ENCODE measurements at regions not wholly inside any gene's neighbourhood (a gene's known extent, or its start where the extent isn't known, plus 50 kb on each side); places are given as distances from the start of the nearest gene placed in this dataset.

- H3K27ac ChIP-seq = no peak overlapping the region
- TF ChIP-seq ZFX (IDR thresholded peaks at IDR 0.05) (no peak), CTCF (conservative IDR thresholded peaks at IDR 0.05) (no peak)
These were observed 69.7 kb upstream of the ZBED5 start for GRCh38 chr11:10927538-10927937.

- H3K27ac ChIP-seq = no peak overlapping the region
- TF ChIP-seq CTCF (conservative IDR thresholded peaks at IDR 0.05) (no peak), ZFX (IDR thresholded peaks at IDR 0.05) (no peak)
These were observed 69.0 kb upstream of the ZBED5 start for GRCh38 chr11:10926801-10927211.

GRCh38 chr11:10925149-10925926 lies 67.5 kb upstream of the ZBED5 start:
- H3K27ac ChIP-seq = no peak overlapping the region
- TF ChIP-seq CTCF (conservative IDR thresholded peaks at IDR 0.05) (no peak), ZFX (IDR thresholded peaks at IDR 0.05) (no peak)

GRCh38 chr11:10923882-10924281 lies 66.0 kb upstream of the ZBED5 start:
- no peak overlapping the region for H3K27ac ChIP-seq
- TF ChIP-seq ZFX (IDR thresholded peaks at IDR 0.05) (no peak), CTCF (conservative IDR thresholded peaks at IDR 0.05) (no peak)

DNA sequence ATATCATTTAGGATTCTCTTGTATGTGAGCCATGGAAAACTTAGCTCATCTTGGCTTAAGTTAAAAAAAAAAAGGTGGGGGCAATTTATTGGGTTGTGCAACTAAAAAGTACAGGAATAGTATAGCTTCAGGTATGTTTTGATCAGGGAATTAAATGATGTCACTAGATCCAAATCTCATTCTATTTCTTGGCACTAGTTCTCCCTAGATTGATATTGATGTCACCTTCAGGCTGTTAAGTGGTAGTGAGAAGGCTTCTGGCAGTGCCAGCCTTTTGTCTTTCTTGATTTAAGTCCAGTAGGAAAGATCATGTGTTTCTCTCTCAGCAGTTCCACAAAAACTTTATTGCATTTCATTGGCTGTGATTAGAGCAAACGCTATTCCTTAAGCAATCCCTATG lies 65.0 kb upstream of the ZBED5 start:
- no peak overlapping the region for H3K27ac ChIP-seq
- TF ChIP-seq ZFX (IDR thresholded peaks at IDR 0.05) = no peak
- no peak for TF ChIP-seq CTCF (conservative IDR thresholded peaks at IDR 0.05)

GRCh38 chr11:10920875-10921274 lies 63.0 kb upstream of the ZBED5 start:
- no peak overlapping the region for H3K27ac ChIP-seq
- TF ChIP-seq ZFX (IDR thresholded peaks at IDR 0.05) (no peak), CTCF (conservative IDR thresholded peaks at IDR 0.05) (no peak)

DNA sequence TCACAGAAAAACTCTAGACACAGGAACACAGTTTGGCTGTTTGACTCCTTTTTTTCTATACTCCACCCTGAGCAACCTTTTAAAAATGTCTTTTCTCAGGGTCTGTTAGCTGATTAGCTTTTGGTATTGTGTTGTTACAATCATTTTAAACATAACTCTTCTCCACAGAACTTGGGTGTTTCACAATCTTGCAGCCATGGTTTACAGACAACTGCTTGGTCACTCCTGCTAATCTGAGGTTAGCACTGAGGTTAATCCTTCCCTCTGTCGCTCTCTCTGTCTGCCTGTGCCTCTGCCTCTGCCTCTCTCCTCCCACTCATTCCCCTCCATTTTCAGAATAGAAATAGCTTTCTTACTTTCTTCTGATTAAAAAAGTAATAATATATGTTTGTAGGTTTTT lies 62.4 kb upstream of the ZBED5 start:
- TF ChIP-seq CTCF (conservative IDR thresholded peaks at IDR 0.05) = no peak
- TF ChIP-seq ZFX (IDR thresholded peaks at IDR 0.05) = no peak
- H3K27ac ChIP-seq = no peak overlapping the region
